ENCODE measurements at regions not wholly inside any gene's neighbourhood (a gene's known extent, or its start where the extent isn't known, plus 50 kb on each side); places are given as distances from the start of the nearest gene placed in this dataset.

- no peak for DNase-seq
Observed at GRCh38 chr2:239682518-239682917, 281.7 kb upstream of the HDAC4 start.

GRCh38 chr2:239679755-239680154 is 278.9 kb upstream of the HDAC4 start:
- no peak for DNase-seq

GRCh38 chr2:239678666-239679296 is 278.0 kb upstream of the HDAC4 start:
- no peak for DNase-seq

- DNase-seq = no peak
Observed at GRCh38 chr2:239678186-239678490, 277.3 kb upstream of the HDAC4 start.

GRCh38 chr2:239677453-239678185 is 276.8 kb upstream of the HDAC4 start:
- no peak for DNase-seq

GRCh38 chr2:239676716-239677452 is 276.1 kb upstream of the HDAC4 start:
- no peak for DNase-seq

- DNase-seq = no peak
Observed at GRCh38 chr2:239675826-239676715, 275.3 kb upstream of the HDAC4 start.

GRCh38 chr2:239674981-239675825 is 274.4 kb upstream of the HDAC4 start:
- DNase-seq = no peak

- DNase-seq = no peak
Observed at GRCh38 chr2:239674101-239674980, 273.5 kb upstream of the HDAC4 start.

GRCh38 chr2:239673641-239674040 is 272.8 kb upstream of the HDAC4 start:
- DNase-seq = no peak

GRCh38 chr2:239671916-239672849 is 271.4 kb upstream of the HDAC4 start:
- DNase-seq = no peak

GRCh38 chr2:239671471-239671870 is 270.7 kb upstream of the HDAC4 start:
- DNase-seq = no peak

- DNase-seq = no peak
Observed at GRCh38 chr2:239670463-239671120, 269.8 kb upstream of the HDAC4 start.

- DNase-seq = no peak
Observed at GRCh38 chr2:239669899-239670460, 269.2 kb upstream of the HDAC4 start.

GRCh38 chr2:239669181-239669898 is 268.5 kb upstream of the HDAC4 start:
- no peak for DNase-seq

- DNase-seq = no peak
Observed at GRCh38 chr2:239668651-239669050, 267.8 kb upstream of the HDAC4 start.

GRCh38 chr2:239668042-239668441 is 267.2 kb upstream of the HDAC4 start:
- DNase-seq = no peak

- no peak for DNase-seq
Observed at GRCh38 chr2:239667431-239667985, 266.7 kb upstream of the HDAC4 start.
